GM23338 (cell line): ENCODE measurements at regions not wholly inside any gene's neighbourhood (a gene's known extent, or its start where the extent isn't known, plus 50 kb on each side); places are given as distances from the start of the nearest gene placed in this dataset.

Source experiments
- ATAC-seq: fragments of 200-7000 bp; cut with Tn5 transposase; 3 replicates; pipeline ENCODE4 v1.9.1; 2020
- DNase-seq: peaks from one replicate; pipeline ENCODE4 v3.0.0-alpha.2; 2015; ENCODE audit warnings: low spot score
- H2AFZ ChIP-seq: fragments of 200-600 bp; sonication (generic); 2 replicates; pipeline ENCODE4 v1.8.0; 2016; ENCODE audit warnings: antibody characterized with exemption, mild to moderate bottlenecking, moderate library complexity
- H3F3A ChIP-seq: fragments of 200-600 bp; sonication (generic); replicated peaks from 2 replicates; pipeline ENCODE4 v1.8.0; 2017; ENCODE audit warnings: antibody characterized with exemption, mixed run types, low read depth
- H3K27ac ChIP-seq: fragments of 200-600 bp; sonication (generic); 2 replicates; pipeline ENCODE4 v1.6.1; 2016; ENCODE audit warnings: low read depth
- H3K27me3 ChIP-seq: fragments of 200-600 bp; sonication (generic); 2 replicates; pipeline ENCODE4 v1.8.0; 2016; ENCODE audit warnings: mild to moderate bottlenecking, mixed run types, moderate library complexity; ENCODE audit not compliant: insufficient read depth
- H3K36me3 ChIP-seq: fragments of 200-600 bp; sonication (generic); 2 replicates; pipeline ENCODE4 v1.8.0; 2016; ENCODE audit warnings: mild to moderate bottlenecking; ENCODE audit not compliant: insufficient read depth
- H3K4me1 ChIP-seq: fragments of 200-600 bp; sonication (generic); 2 replicates; pipeline ENCODE4 v1.8.0; 2016; ENCODE audit warnings: mild to moderate bottlenecking, moderate library complexity; ENCODE audit not compliant: insufficient read depth
- H3K4me2 ChIP-seq: fragments of 200-600 bp; sonication (generic); 2 replicates; pipeline ENCODE4 v1.7.1; 2017; ENCODE audit warnings: mixed run types
- H3K4me3 ChIP-seq: fragments of 200-600 bp; sonication (generic); 2 replicates; pipeline ENCODE4 v1.6.1; 2016; ENCODE audit warnings: mixed run types
- H3K79me2 ChIP-seq: fragments of 200-600 bp; sonication (generic); replicated peaks from 2 replicates; pipeline ENCODE4 v1.8.0; 2017; ENCODE audit warnings: mild to moderate bottlenecking; ENCODE audit not compliant: insufficient read depth
- H3K9me2 ChIP-seq: fragments of 200-600 bp; sonication (generic); 2 replicates; pipeline ENCODE4 v1.8.0; 2017; ENCODE audit not compliant: insufficient read depth
- H4K20me1 ChIP-seq: fragments of 200-600 bp; sonication (generic); replicated peaks from 2 replicates; pipeline ENCODE4 v1.8.0; 2017; ENCODE audit warnings: mild to moderate bottlenecking; ENCODE audit not compliant: insufficient read depth
- H3K27ac Mint-ChIP-seq: 2 replicates; pipeline ENCODE4 v1.8.0; 2020; ENCODE audit warnings: inconsistent platforms, mild to moderate bottlenecking, moderate library complexity, mixed read lengths
- H3K27me3 Mint-ChIP-seq: 3 replicates; pipeline ENCODE4 v1.8.0; 2022; ENCODE audit warnings: low read depth, mild to moderate bottlenecking, moderate library complexity, mixed read lengths, inconsistent platforms; ENCODE audit not compliant: insufficient read depth, poor library complexity
- H3K36me3 Mint-ChIP-seq: 3 replicates; pipeline ENCODE4 v1.8.0; 2021; ENCODE audit warnings: low read depth, mild to moderate bottlenecking, inconsistent platforms, moderate library complexity, mixed read lengths
- H3K4me1 Mint-ChIP-seq: 3 replicates; pipeline ENCODE4 v1.8.0; 2020; ENCODE audit warnings: mild to moderate bottlenecking, inconsistent platforms, mixed read lengths
- H3K4me3 Mint-ChIP-seq: 3 replicates; pipeline ENCODE4 v1.8.0; 2021; ENCODE audit warnings: moderate library complexity, mild to moderate bottlenecking, inconsistent platforms, mixed read lengths
- H3K9me3 Mint-ChIP-seq: 3 replicates; pipeline ENCODE4 v1.8.0; 2020; ENCODE audit warnings: moderate library complexity, mild to moderate bottlenecking, inconsistent platforms, mixed read lengths
- ETS1 ChIP-seq: IDR thresholded peaks from 2 replicates; pipeline ENCODE4 v1.6.1; 2016; ENCODE audit warnings: antibody characterized with exemption
- EZH2phosphoT487 ChIP-seq: fragments of 200-600 bp; sonication (generic); IDR thresholded peaks from one replicate; pipeline ENCODE4 v1.8.1; 2018; ENCODE audit warnings: antibody characterized with exemption; ENCODE audit not compliant: unreplicated experiment
- JUNB ChIP-seq: IDR thresholded peaks from one replicate; pipeline ENCODE4 v1.6.1; 2016; ENCODE audit warnings: antibody characterized with exemption; ENCODE audit not compliant: unreplicated experiment
- NANOG ChIP-seq: IDR thresholded peaks from 2 replicates; pipeline ENCODE4 v1.6.1; 2016; ENCODE audit warnings: antibody characterized with exemption, borderline replicate concordance
- REST ChIP-seq: IDR thresholded peaks from one replicate; pipeline ENCODE4 v1.6.1; 2018; ENCODE audit warnings: antibody characterized with exemption; ENCODE audit not compliant: unreplicated experiment
- STAT1 ChIP-seq: IDR thresholded peaks from one replicate; pipeline ENCODE4 v1.6.1; 2016; ENCODE audit warnings: antibody characterized with exemption; ENCODE audit not compliant: unreplicated experiment
- ZNF462 ChIP-seq: fragments of 250-450 bp; sonication (Bioruptor Pico); IDR thresholded peaks from 2 replicates; pipeline ENCODE4 v1.5.0; 2020; ENCODE audit warnings: mild to moderate bottlenecking, moderate library complexity

- TF ChIP-seq ZNF462 (CRISPR knock-in tag) = no peak
- no peak for TF ChIP-seq ETS1
- no peak for TF ChIP-seq EZH2phosphoT487
- no peak for TF ChIP-seq JUNB
These were observed 381.1 kb downstream of the LIG4 start (continued) for GRCh38 chr13:107834281-107834680.

- DNase-seq (peak; percentile 23), ATAC-seq (peak; percentile 69)
- Histone ChIP-seq H3K79me2 (peaks cover 16% of the 10 kb centered on the region), H3K27ac (peak overlapping the region; percentile 45; the same call in 1 of the 2 replicates), H3K36me3 (no peaks in the 10 kb centered on the region), H3K4me2 (no peak overlapping the region), H3K4me1 (peaks cover 40% of the 10 kb centered on the region), H3K9me2 (0 out of 2 replicates have a peak, but pooled peaks cover 3% of the 10 kb centered on the region), H3K27me3 (no peaks in the 10 kb centered on the region), H3K4me3 (no peak overlapping the region), H4K20me1 (no peaks in the 10 kb centered on the region), H3F3A (no peaks in the 10 kb centered on the region), H2AFZ (no peak overlapping the region)
- Mint-ChIP-seq H3K27me3 (peaks cover 9% of the 10 kb centered on the region), H3K36me3 (no peaks in the 10 kb centered on the region), H3K4me3 (no peak overlapping the region), H3K27ac (peak overlapping the region; percentile 51), H3K9me3 (no peaks in the 10 kb centered on the region), H3K4me1 (peaks cover 43% of the 10 kb centered on the region)
- no peak for TF ChIP-seq STAT1
- TF ChIP-seq NANOG = no peak
- no peak for TF ChIP-seq REST
These were observed 382.7 kb downstream of the LIG4 start for GRCh38 chr13:107832500-107833100.
